ENCODE measurements at regions not wholly inside any gene's neighbourhood (a gene's known extent, or its start where the extent isn't known, plus 50 kb on each side); places are given as distances from the start of the nearest gene placed in this dataset.
"Not testable (repeated sequence)": the region's sequence is repeated elsewhere in the genome, so short reads cannot be mapped to it uniquely, and the experiment has no call there.

DNA sequence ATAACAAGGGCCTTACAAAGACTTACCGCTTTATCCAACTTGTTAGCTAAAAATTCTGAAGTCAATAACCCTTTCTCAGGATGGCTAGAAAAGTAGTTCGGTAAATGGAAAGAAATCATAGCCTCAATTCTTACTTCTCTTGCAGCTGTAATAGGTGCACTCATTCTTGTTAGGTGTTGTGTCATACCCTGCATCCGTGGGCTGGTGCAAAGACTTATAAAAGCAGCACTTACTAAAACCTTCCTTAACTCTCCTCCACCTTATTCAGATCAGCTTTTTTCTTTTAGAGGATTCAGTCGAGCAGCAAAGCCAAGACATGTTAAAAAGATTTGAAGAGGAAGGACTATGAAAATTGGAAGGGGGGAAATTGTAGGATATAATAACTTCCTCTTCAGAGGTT is 238.2 kb upstream of the DIO3 start:
- Histone ChIP-seq H3K4me1 (no peaks in the 10 kb centered on the region), H3K9me3 (no peaks in the 10 kb centered on the region), H3K27ac (no peak overlapping the region), H3K4me3 (no peak overlapping the region), H3K36me3 (no peaks in the 10 kb centered on the region), H3K27me3 (no peaks in the 10 kb centered on the region)
- no peak for DNase-seq (ENCODE audit: low spot score in 2 of 2)
- 92% methylated on average over 4 of the region's 4 CpGs for WGBS
- TF ChIP-seq EP300 (IDR thresholded peaks at IDR 0.05) (no peak), POLR2AphosphoS5 (IDR thresholded peaks at IDR 0.05) (no peak), POLR2A (IDR thresholded peaks at IDR 0.05) (no peak)
- TF ChIP-seq, protein P1, sequence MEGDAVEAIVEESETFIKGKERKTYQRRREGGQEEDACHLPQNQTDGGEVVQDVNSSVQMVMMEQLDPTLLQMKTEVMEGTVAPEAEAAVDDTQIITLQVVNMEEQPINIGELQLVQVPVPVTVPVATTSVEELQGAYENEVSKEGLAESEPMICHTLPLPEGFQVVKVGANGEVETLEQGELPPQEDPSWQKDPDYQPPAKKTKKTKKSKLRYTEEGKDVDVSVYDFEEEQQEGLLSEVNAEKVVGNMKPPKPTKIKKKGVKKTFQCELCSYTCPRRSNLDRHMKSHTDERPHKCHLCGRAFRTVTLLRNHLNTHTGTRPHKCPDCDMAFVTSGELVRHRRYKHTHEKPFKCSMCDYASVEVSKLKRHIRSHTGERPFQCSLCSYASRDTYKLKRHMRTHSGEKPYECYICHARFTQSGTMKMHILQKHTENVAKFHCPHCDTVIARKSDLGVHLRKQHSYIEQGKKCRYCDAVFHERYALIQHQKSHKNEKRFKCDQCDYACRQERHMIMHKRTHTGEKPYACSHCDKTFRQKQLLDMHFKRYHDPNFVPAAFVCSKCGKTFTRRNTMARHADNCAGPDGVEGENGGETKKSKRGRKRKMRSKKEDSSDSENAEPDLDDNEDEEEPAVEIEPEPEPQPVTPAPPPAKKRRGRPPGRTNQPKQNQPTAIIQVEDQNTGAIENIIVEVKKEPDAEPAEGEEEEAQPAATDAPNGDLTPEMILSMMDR (IDR thresholded peaks at IDR 0.05): no peak

DNA sequence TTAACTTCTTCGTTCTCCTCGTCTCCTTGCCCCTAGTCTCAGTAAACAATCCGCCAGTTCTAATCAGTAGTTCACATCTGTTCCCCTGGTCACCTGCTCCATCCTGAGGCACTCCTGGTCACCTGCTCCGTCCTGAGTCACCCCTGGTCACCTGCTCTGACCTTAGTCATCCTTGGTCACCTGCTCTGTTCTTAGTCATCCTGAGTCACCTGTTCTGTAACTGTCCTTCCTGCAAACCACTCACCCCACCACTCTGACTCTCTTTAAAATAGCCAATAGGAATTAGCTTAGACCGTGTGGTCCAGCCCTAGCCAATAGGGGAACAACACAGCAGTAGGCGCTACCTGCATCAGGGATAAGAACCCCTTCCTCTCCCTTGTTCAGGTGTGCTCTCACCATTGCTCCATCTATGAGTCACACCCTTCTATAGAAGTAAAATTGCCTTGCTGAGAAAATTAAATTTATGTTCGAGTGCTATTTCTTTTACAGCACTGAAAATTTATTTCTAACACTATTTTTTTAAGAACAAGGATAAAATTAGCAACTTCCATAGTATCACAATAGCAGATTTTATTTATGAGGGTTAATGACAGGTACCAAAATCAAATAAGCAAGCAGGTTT is 237.6 kb upstream of the DIO3 start:
- H3K4me3 ChIP-seq; H3K36me3 ChIP-seq; H3K4me1 ChIP-seq; H3K27me3 ChIP-seq; DNase-seq (ENCODE audit: low spot score in 2 of 2); H3K27ac ChIP-seq; H3K9me3 ChIP-seq: not testable (repeated sequence)
- 91% methylated on average over 7 of the region's 7 CpGs for WGBS

DNA sequence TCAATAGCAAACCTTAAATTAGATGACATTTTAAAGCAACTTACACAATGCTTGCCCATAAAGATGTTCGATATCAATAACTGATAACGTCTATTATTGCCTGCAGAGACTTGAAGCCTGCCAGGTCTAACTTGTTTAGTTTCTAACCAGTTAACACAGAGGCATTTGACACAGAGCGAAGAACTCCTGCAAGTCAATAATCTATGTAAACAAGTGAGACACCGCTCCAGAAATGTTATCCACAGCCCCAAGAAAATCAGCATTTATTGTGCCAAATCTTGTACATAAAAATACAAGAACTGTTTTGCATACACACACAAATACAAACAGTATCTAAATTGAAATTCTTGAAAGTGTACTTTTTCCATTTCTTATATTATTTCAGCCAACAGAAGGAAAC is 236.0 kb upstream of the DIO3 start:
- TF ChIP-seq, protein P1 (IDR thresholded peaks at IDR 0.05): no peak
- Histone ChIP-seq H3K27ac (no peak overlapping the region), H3K9me3 (no peaks in the 10 kb centered on the region), H3K4me1 (no peaks in the 10 kb centered on the region), H3K27me3 (no peaks in the 10 kb centered on the region), H3K4me3 (no peak overlapping the region), H3K36me3 (no peaks in the 10 kb centered on the region)
- 67% methylated on average over 4 of the region's 4 CpGs for WGBS
- no peak for DNase-seq (ENCODE audit: low spot score in 2 of 2)

DNA sequence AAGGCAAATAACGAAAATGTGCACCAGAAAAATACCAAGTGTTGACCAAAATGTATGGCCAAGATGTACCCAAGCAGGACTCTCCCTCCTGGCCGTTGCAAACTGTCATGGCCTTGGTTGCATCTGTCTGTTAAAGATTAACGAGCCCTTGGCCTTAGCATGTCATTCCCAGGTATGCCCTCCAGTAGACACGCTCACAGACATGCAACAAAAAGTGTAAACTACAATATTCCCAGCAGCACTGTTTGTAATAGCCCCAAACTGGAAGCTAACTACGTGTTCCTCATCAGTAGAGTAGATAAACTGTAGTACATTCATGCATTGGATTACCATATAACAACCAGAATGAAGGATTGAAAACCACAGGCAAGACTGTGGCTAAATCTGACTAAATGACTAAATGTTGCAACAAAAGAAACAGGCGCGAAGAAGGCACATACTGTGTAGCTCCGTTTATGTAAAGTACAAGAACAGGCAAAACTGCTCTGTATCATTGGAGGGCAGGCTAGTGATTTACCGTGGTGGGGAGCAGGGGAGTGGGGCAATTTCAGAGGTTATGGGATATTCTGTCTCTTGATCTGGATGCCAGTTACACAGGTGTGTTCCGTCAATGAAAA is 232.8 kb upstream of the DIO3 start:
- no peak for DNase-seq (ENCODE audit: low spot score in 2 of 2)
- H3K27me3 ChIP-seq: peaks cover 19% of the 10 kb centered on the region
- H3K27ac ChIP-seq: no peak overlapping the region
- H3K36me3 ChIP-seq: no peaks in the 10 kb centered on the region
- H3K4me1 ChIP-seq: no peaks in the 10 kb centered on the region
- no peak overlapping the region for H3K4me3 ChIP-seq
- H3K9me3 ChIP-seq: no peaks in the 10 kb centered on the region
- no peak for TF ChIP-seq EP300 (IDR thresholded peaks at IDR 0.05)
- TF ChIP-seq, protein P1 (IDR thresholded peaks at IDR 0.05): no peak
- no peak for TF ChIP-seq POLR2A (IDR thresholded peaks at IDR 0.05)
- no peak for TF ChIP-seq POLR2AphosphoS5 (IDR thresholded peaks at IDR 0.05)
- 64% methylated on average over 10 of the region's 10 CpGs for WGBS

DNA sequence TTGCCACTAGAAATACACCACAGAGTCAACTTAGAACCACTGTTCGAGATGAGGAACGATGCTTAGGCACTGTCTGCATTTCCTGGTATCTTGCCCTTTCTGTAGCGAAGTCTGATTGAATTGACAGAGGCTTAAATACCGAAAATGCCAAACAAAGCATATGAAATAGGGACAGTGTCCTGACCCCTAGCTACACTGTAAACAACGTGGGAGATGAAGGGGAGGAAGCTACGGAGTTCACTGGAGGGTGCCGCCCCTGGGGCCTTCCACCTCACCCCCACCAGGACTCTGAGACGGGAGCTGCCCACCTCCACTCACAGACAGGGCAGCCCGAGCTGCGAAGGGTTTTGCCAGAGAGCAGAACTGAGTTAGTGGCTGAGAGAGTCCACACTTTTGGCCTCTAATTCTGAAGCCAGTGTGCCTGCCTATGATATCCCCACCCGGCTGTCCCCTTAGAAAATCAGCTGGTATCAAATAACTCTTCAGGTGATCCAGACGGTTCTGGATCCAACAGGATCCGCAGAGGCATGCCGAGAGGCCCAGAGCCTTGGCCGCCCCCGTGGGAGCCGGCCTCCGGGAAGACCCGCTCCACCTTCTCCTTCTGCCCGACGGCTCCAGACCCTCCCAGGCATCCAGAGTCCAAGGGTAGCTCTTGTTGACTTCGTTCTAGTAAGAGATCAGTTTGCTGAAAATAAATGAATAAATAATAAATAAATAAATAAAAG is 230.7 kb upstream of the DIO3 start:
- H3K4me3 ChIP-seq: no peak overlapping the region
- no peaks in the 10 kb centered on the region for H3K36me3 ChIP-seq
- peaks cover 27% of the 10 kb centered on the region for H3K27me3 ChIP-seq
- DNase-seq (ENCODE audit: low spot score in 2 of 2): no peak
- no peak for TF ChIP-seq EP300 (IDR thresholded peaks at IDR 0.05)
- no peak for TF ChIP-seq POLR2AphosphoS5 (IDR thresholded peaks at IDR 0.05)
- TF ChIP-seq, protein P1 (IDR thresholded peaks at IDR 0.05): no peak
- TF ChIP-seq POLR2A (IDR thresholded peaks at IDR 0.05): no peak
- 87% methylated on average over 22 of the region's 22 CpGs for WGBS
- no peaks in the 10 kb centered on the region for H3K4me1 ChIP-seq
- no peak overlapping the region for H3K27ac ChIP-seq
- H3K9me3 ChIP-seq: no peaks in the 10 kb centered on the region

Data from suprapubic skin (tissue), 4 donors.